Breast epithelium (tissue), 3 donors: ENCODE measurements at regions not wholly inside any gene's neighbourhood (a gene's known extent, or its start where the extent isn't known, plus 50 kb on each side); places are given as distances from the start of the nearest gene placed in this dataset.

Source experiments
- POLR2A ChIP-seq: fragments of 450-650 bp; IDR thresholded peaks from one replicate; pipeline ENCODE4 v1.6.1; 2016; ENCODE audit warnings: antibody characterized with exemption, mild to moderate bottlenecking, moderate library complexity
- POLR2AphosphoS5 ChIP-seq, 3 donors: sonication (generic); formaldehyde crosslinking; IDR thresholded peaks; one replicate each; pipeline ENCODE4 v1.6.1; 2017; ENCODE audit warnings: antibody characterized with exemption in 3 of 3
- TF ChIP-seq, protein P1 (sequence below), 3 donors: fragments of 450-650 bp; IDR thresholded peaks; one replicate each; pipeline ENCODE4 v1.5.1; 2016 to 2017; ENCODE audit warnings: antibody characterized with exemption in 3 of 3, mild to moderate bottlenecking in 3 of 3, moderate library complexity in 3 of 3

DNA sequence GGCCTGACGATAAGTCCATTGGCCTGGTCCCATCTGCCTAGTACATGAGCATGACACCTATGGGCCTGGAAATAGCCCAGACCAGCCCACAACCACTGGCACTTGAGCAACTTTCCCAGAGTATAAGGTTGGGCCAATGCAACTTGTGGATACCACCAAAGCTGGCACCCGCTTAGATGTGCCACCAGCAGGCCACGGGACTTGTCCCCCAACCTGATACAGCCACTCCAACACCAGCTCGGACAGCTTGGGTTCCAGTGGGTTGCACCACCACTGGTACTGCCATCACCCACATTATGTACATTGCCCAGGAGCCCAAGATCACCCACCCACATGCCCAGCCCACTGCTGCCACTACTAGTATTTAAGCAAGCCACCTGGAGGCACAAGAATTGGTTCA is 381.2 kb downstream of the GBE1 start:
- TF ChIP-seq, protein P1, sequence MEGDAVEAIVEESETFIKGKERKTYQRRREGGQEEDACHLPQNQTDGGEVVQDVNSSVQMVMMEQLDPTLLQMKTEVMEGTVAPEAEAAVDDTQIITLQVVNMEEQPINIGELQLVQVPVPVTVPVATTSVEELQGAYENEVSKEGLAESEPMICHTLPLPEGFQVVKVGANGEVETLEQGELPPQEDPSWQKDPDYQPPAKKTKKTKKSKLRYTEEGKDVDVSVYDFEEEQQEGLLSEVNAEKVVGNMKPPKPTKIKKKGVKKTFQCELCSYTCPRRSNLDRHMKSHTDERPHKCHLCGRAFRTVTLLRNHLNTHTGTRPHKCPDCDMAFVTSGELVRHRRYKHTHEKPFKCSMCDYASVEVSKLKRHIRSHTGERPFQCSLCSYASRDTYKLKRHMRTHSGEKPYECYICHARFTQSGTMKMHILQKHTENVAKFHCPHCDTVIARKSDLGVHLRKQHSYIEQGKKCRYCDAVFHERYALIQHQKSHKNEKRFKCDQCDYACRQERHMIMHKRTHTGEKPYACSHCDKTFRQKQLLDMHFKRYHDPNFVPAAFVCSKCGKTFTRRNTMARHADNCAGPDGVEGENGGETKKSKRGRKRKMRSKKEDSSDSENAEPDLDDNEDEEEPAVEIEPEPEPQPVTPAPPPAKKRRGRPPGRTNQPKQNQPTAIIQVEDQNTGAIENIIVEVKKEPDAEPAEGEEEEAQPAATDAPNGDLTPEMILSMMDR (IDR thresholded peaks at IDR 0.05) = no peak
- TF ChIP-seq POLR2A (no peak), POLR2AphosphoS5 (IDR thresholded peaks at IDR 0.05) (no peak)
